GM18508 (cell line): ENCODE measurements at regions not wholly inside any gene's neighbourhood (a gene's known extent, or its start where the extent isn't known, plus 50 kb on each side); places are given as distances from the start of the nearest gene placed in this dataset.

Experiments
- ATAC-seq: cut with Tn5 transposase; IDR thresholded peaks from one replicate; pipeline ENCODE4 v1.9.1; 2021; ENCODE audit warnings: moderate number of reproducible peaks; ENCODE audit not compliant: insufficient read depth, unreplicated experiment

- ATAC-seq: no peak
Measured at GRCh38 chr13:106072014-106072413, 463.4 kb downstream of the EFNB2 start.

GRCh38 chr13:106063591-106064313 lies 471.7 kb downstream of the EFNB2 start:
- no peak for ATAC-seq

- no peak for ATAC-seq
Measured at GRCh38 chr13:106061781-106062180, 473.7 kb downstream of the EFNB2 start.

GRCh38 chr13:106056851-106057250 lies 478.6 kb downstream of the EFNB2 start:
- ATAC-seq: no peak

- no peak for ATAC-seq
Measured at GRCh38 chr13:106052200-106052767, 483.2 kb downstream of the EFNB2 start.

GRCh38 chr13:106049171-106049570 lies 486.3 kb downstream of the EFNB2 start:
- ATAC-seq: no peak

GRCh38 chr13:106048386-106048785 lies 487.1 kb downstream of the EFNB2 start:
- ATAC-seq: no peak

- ATAC-seq: no peak
Measured at GRCh38 chr13:106047859-106048258, 487.6 kb downstream of the EFNB2 start.

- no peak for ATAC-seq
Measured at GRCh38 chr13:106042996-106043581, 492.4 kb downstream of the EFNB2 start.

GRCh38 chr13:106041445-106041844 lies 494.0 kb downstream of the EFNB2 start:
- ATAC-seq: no peak

GRCh38 chr13:106038752-106039151 lies 496.7 kb downstream of the EFNB2 start:
- ATAC-seq: no peak

- no peak for ATAC-seq
Measured at GRCh38 chr13:106036870-106037269, 498.6 kb downstream of the EFNB2 start.

GRCh38 chr13:106034201-106034600 lies 501.3 kb downstream of the EFNB2 start:
- no peak for ATAC-seq

GRCh38 chr13:106033659-106034058 lies 501.8 kb downstream of the EFNB2 start:
- no peak for ATAC-seq

GRCh38 chr13:106032441-106032840 lies 503.0 kb downstream of the EFNB2 start:
- no peak for ATAC-seq

GRCh38 chr13:106029676-106030290 lies 505.7 kb downstream of the EFNB2 start:
- ATAC-seq: no peak

GRCh38 chr13:106028911-106029310 lies 506.6 kb downstream of the EFNB2 start:
- ATAC-seq: no peak

GRCh38 chr13:106011600-106011999 lies 523.9 kb downstream of the EFNB2 start:
- no peak for ATAC-seq

- ATAC-seq: no peak
Measured at GRCh38 chr13:106010836-106011235, 524.6 kb downstream of the EFNB2 start.

- ATAC-seq: no peak
Measured at GRCh38 chr13:106008540-106008939, 526.9 kb downstream of the EFNB2 start.

GRCh38 chr13:106007156-106007555 lies 528.3 kb downstream of the EFNB2 start:
- no peak for ATAC-seq
